ENCODE measurements at regions not wholly inside any gene's neighbourhood (a gene's known extent, or its start where the extent isn't known, plus 50 kb on each side); places are given as distances from the start of the nearest gene placed in this dataset.

DNA sequence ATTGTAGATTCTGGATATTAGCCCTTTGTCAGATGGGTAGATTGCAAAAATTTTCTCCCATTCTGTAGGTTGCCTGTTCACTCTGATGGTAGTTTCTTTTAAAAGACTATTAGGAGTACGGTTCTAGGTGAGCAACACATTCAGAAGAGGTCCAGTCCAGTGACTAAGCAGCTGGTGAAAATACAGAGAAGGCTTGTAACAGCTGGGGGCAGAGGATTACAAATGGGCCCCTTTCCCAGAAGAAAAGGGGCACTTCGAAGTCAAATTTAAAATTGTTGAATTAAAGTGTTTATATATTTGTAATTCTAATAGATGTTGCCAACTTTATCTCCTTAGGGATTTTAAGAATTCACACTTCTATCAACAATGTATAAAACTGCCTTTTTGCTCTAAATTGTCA, 720.5 kb downstream of the TLE4 start:
- no peak for DNase-seq

DNA sequence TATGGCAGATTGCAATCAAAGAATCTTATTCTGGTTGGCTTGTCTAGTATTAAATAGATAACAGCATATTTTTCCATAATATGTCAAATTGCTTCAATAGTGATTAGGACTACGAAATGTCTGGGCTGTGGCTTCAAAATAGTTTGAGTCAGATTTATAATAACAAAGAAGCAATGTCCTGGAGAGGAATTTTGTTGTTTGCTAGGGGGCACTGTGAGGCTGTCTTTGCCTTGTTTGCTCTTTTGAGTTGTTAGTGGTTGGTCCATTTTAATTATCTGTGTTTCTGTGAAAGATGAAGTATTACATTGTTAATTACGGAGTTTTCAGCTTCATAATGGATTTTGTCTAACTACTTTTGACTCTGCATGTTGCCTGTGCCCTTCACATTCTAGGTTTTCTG, 713.6 kb downstream of the TLE4 start:
- DNase-seq, result no peak

DNA sequence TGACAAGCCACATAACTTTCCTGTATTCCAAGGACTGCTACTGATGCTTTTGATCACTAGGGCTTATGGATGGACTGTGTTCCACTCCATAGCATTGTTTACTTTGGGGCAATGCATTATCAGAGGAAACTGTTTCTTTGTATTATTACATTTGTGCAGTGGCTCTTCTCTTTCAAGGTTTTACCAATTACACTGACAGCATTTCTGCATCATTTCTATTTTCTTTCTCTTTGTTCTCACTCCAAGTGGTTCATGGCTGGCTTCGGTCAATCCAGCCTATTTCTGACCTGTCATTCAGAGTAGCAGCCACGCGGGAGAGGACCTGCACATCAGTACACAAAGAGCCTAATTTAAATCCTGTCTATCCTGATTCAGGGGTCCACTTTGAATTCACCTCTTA, 711.0 kb downstream of the TLE4 start:
- no peak for DNase-seq

DNA sequence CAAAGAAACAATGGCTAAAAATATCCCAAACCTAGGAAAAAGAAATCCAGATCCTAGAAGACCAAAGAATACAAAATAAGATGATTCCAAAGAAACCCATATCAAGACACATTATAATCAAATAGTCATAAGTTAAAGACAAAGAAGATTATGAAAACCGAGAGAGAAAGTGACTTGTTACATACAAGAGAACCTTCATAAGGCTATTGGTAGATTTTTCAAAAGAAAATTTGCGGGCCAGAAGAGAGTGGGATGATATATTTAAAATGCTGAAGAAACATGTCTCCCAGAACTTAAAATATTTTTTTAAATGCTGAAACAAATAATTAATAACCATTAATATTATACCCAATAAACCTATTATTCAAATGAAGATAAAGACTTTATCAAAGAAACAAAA, 687.3 kb downstream of the TLE4 start:
- DNase-seq, result no peak

DNA sequence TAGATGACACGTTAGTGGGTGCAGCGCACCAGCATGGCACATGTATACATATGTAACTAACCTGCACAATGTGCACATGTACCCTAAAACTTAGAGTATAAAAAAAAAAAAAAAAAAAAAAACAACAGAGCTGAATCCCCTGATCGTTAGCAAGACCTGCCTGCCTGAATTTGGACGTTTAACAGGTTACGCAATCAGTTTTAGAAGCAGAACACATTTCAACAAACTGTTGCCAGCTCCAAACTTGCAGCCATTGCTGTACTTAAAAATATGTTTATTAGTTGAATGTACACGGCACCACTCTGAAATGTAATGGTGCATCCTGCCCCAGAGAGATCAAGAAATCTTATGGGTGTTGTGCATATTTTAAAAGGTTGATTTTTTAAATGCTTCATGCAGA, 680.0 kb downstream of the TLE4 start:
- no peak for DNase-seq

DNA sequence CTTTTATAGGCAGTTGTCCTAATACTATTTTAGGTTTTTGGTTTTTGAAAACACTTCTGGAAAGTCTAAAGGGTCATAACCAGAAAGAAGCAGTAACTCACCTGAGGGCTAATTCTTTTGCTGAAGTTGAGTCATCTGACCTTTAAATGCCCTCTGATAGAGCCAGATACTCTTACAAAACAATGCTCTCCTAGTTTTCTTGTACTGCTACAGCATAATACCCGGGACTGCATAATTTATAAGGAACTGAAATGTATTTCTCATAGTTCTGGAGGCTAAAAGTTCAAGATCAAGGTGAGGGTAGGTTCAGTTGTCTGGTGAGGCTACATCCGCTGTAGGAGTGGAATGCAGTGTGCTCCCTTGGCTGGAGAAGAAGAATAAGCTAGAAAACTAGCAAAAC, 670.3 kb downstream of the TLE4 start:
- DNase-seq, result no peak

DNA sequence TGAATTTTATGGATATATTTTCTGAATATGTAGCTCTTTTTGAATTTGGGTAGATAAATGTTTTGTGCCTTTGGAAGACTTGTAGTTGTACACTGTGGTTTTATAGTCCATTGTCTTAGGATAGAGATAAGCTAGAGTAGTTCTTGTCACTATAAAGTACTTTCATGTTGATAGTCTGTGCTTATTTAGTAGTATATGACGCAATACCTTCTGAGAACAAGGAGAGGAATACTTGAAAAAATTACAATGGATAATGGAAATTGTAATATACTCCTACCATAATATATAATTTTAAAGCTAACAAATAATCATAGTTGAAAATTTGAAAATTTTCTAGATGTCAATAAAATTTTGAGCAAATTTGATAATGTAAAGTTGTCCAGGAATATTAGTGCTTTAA, 664.0 kb downstream of the TLE4 start:
- DNase-seq, result no peak

DNA sequence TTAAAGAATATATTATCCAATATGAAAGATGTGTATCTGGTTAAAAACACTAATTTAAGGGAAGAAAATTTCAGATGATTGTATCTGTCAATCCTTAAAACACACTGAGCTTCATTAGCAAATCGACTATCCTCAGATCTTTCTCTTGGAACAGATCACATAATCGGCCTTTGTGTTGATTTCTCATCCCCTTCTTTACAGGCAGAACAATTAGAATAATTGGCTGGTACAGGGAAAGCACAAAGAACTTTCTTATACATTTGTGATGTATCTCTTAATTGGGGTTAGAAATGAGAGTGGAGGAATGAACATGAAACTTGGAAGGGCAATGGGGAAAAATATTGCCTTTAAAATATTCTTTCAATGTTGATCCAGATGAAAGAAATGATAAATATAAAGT, 662.1 kb downstream of the TLE4 start:
- no peak for DNase-seq

DNA sequence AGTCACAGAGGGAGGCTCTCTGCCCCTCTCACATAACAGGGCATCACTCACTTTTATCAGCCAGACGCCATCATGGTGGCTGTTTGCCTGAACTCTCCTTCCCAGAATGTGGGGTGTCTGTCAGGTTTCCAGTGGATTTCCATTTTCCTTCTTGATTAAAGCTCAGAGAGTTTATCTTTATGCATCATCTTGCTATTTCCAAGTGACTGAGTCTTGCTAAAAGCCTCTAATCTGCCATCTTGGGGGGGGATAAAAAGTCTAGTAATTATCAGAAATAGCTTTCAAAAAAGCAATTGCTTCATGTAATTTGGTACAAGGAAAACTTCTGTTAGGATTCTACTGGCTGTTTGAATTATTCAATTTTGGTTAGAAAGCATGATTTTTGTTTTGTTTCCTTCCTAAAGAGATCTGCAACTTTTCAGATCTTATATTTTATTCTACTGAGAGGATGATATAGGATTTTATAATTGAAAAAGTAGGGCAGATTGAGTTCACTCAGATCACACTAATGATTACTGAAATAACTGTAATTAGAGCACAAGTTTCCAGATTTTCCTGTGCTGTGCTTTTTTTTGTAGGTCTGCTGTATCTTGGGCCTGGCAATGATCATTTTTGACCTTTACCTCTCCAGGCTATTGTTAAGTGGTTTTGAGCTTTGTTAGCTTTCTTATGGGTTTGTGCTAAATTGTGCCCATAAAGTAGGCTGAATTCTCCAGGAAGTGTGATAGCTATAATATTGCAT, 661.5 kb downstream of the TLE4 start:
- no peak for DNase-seq

DNA sequence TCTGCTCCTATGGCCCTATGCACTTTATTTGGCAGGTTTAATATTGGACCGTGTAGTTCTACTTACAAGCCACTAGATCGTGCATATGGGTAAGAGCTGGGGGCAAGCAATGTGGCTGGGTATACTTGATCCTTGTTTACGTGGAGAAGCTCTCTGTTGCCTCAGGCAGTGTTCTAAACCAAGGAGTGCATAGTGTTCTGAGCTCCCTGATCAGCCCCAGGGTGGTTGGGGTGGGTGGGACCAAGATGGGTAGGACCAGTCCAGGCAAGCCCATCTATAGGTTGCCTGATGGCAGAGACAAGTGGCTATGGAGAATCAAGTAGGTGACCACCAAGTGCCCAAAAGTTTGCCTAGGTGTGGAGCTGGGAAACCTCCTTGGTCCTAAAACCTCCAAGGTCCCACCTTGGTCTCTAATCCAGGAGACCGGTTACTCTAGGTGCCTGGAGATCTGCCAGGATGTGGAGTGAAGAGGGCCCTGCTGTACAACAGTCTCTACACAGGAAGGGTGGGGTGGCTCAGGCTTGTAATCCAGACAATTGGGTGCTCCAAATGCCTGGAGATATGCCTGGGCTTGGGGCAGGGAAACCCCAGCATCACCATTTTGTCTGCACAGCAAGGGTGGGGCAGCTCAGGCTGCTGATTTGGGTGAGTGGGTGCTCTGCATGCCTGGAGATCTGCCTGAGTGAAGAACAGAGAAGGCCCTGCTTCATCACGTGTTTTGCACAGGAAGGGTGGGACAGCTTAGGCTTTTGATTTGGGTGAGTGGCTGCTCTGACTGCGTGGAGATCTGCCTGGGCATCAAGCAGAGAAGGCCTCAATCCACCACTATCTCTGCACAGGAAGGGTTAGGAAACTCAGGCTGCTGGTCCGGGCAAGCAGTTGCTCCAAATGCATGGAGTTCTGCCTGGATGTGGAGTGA, 659.8 kb downstream of the TLE4 start:
- no peak for DNase-seq

DNA sequence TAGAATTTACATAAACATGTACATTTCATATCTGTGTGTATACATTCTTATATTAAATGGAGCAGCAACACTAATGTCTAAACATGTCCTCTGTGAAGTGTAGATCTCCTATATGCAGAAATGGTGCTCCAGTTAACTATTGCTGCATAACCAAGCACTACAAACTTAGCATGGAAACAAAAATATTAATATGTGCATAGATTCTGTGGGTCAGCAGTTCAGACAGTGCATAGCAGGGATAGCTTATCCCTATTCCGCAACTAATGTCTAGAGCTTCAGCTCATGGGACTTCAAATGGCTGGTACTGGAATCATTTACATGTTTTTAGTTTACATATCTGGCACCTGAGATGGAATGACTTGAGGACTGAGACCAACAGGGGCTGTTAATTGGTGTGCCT, 652.1 kb downstream of the TLE4 start:
- no peak for DNase-seq

DNA sequence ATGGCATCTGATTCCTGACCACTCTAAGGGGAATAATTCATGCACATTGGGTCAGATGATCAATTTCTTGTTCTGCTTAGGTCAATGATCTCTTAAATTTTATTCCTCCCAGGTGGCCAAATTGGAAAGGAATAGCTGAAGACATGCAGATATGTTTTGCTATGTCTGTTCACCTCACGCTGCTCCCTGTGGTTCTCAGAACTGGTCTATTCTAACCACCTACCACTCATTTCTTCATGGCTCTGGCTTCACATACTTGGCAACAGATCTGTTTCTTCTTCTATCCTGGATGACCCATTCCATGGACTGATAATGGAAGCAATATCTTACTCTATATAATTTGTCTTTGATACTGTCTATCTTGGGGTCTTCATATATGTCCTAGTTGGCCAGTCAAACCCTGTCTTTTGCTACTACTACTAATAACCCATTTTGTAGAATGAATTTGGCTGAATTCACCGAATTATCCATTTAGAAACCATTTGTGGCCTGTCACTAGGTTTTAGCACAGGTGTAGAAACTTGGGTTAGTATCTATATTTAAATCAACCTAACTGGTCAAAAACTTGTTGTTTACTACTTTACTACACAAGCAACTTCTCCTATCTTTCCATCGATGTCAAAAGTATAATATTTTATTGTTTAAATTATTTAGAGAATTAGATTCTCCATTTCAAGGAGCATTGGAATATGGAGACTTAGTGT, 650.9 kb downstream of the TLE4 start:
- no peak for DNase-seq

DNA sequence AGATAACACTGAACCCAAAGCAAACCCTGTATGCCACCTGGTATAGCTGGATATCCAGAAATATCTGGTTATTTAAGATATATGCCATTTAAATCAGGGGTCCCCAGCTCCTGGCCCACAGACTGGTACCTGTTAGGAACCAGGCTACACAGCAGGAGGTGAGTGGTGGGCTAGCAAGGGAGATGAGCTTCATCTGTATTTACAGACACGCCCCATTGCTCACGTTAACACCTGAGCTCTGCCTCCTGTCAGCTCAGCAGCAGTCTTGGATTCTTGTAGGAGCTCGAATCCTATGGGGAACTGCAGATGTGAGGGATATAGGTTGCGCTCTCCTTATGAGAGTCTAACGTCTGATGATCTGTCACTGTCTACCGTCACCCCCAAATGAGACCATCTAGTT, 646.6 kb downstream of the TLE4 start:
- peak; percentile 61 for DNase-seq

DNA sequence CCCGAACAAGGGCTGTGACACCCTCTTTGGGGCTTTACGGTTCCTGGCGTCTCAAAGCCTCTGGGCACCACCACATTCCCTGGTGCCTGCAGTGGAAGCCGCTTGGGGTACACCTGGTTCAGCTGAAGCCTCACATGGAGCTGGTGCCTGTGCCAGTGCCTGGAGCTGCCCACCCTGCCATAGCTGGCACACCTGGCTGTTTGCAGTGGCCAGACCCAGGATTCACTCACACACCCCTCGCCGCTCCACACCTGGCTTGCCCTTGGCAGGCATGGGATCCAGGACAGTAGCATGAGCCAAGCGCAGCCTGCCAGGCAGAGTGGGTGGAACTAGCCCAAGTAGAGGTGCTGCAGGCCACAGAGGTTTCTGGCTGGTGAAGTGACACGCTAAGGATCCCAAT, 641.8 kb downstream of the TLE4 start:
- no peak for DNase-seq

DNA sequence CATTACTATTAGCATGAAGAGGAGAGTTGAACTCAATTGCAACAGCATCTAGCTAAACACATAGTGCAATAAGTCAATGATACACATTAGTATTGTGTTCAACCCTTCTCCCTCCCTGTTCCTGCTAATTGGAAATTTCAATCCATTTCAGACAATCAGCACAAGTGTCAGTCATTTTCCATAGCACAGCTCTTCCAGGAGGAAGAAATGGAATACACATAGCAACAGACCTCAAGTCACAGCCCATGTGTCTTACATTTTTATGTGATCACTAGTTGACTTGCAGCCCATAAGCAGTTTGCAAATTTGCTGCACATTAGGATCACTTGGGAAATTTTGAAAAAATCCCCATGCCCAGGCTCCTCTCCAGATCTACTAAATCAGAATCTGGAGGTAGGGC, 636.9 kb downstream of the TLE4 start:
- no peak for DNase-seq

DNA sequence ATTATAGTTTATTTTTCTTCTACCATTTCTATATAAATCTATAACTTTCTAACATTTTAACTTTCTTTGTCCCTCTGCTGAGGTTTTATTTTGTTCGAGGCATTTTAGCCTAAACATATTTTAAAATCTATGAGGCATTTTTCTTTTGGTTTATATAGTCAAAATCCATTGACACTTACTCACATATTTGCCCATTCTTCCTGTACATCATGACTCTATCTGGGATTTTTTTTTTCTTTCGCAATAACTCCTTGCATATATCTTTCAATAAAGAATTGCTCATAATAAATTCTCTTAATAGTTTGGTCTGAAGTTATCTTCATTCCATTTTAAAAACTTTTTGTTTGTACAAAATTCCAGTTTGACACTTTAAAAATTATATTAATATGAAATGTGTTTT, 632.3 kb downstream of the TLE4 start:
- no peak for DNase-seq

DNA sequence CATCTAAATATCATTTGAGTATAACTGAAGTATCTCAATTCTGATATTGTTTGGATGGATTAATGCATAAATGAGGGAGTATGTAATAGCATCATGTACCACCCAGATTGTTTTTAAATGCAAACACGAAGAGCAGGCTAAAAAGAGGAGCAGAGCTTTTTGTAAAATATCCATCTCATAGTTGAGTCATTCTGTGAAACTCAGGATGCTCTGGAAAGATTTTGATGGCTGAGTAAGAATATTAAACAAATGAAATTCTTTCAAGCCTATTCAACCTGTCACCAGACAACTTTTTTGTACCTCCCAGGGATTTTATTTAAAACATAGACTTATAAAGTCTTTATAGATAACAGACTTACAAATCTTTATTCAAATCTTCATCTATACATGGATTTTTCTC, 625.9 kb downstream of the TLE4 start:
- no peak for DNase-seq

DNA sequence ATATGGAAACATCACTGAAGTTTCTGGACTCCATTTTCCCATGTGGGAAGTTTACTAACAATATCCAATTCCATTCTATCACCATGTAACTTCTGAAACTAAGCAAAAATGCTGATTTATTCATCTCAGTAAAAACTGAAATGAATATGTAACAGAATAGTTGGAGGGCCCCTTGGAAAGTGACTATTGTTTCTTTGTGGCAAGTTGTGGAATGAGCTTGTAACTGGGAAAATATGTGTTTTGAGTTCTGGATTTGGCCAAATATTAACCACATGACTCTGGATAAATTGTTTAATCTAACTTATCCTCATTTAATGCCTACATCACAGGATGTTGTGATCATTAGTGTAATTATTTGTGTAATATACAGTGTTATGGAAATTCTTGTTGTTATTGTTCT, 619.3 kb downstream of the TLE4 start:
- no peak for DNase-seq

DNA sequence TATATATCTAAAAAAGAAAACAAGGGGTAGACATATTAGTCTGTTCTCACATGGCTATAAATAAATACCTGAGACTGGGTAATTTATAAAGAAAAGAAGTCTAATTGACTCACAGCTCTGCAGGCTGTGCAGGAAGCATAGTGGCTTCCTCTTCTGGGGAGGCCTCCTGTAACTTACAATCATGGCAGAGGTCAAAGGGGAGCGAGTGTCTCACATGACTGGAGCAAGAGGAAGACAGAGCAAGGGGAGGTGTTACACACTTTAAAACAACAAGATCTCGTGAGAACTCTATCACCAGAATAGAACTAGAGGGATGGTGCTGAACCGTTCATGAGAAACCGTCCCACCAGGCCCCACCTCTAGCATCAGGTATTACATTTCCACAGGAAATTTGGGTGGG, 616.8 kb downstream of the TLE4 start:
- no peak for DNase-seq

DNA sequence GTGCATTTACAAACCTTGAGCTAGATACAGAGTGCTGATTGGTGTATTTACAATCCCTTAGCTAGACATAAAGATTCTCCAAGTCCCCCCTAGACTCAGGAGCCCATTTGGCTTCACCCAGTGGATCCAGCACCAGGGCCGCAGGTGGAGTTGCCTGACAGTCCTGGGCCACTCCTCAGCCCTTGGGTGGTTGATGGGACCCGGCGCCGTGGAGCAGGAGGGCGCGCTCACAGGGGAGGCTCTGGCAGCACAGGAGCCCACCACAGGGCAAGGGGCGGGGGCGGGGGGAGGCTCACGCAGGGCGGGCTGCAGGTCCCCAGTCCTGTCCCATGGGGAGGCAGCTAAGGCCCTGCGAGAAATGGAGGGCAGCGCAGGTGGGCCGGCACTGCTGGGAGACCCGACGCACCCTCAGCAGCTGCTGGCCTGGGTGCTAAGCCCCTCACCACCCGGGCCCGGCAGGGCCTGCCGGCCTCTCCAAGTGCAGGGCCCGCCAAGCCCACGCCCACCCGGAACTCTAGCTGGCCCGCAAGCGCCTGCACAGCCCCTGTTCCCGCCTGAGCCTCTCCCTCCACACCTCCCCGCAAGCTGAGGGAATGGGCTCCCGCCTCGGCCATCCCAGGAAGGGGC, 613.5 kb downstream of the TLE4 start:
- DNase-seq, result no peak

DNA sequence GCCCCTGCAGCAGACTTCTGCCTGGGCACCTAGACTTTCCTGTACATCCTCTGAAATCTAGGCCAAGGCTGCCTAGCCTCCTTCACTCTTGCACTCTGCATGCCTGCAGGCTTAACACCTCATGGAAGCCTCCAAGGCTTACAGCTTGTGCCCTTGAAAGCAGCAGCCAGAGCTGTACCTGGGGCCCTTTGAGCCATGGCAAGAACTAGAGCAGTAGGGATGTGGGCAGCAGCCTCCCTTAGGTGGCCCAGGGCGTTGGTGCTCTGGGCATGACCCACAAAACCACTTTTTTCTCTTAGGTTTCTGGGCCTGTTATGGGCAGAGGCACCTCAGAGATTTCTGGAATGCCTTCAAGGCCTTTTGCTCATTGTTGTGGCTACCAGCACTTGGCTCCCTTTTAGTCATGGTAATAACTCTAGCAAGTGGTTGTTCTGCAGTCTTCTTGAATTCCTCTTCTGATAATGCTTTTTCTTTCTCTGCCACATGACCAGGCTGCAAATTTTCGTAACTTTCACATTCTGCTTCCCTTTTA, 606.2 kb downstream of the TLE4 start:
- DNase-seq, result no peak

DNA sequence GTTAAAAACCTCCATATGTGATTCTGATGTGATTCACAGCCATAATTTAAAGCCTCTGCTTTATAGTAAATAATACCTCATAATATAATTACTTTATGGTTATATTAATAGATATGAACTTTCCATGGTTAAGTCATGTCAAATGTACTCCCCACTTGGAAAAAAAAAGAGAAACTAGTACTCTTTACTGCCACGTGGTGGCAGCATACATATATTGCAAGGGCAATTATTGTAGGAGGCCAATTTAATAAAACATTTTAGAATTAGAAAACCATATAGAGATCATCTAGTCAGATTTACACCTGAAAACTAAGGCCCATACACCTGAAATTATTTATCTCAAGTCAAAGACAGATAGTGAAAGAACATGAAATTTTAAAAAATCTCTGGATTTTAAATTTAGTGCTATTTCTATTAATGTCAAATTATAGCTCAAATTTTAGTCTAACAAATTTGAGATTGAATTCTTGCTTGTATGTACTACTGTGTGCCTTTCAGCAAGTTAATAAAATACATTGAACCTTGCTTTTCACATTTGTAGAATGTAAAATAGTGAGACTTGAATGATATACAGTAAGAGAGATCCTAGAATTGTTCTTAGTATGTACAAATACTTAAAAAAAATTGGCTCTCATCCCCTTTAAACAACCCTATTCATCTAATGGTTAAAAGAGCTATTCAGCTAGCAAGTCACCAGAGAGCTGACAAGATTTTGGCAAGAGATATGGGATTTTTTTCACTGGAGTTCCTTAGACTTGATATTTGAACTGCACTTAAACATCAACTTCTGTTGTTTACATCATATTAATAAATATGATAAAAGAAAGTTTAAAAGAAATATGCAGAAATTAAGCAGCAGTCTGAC, 603.8 kb downstream of the TLE4 start:
- DNase-seq, result peak; percentile 17
